NCI-H526 treated with DMSO at 0.1 percent for 48 hours (cell line): ENCODE measurements at regions not wholly inside any gene's neighbourhood (a gene's known extent, or its start where the extent isn't known, plus 50 kb on each side); places are given as distances from the start of the nearest gene placed in this dataset.

Experiments used
- DNase-seq: peaks from one replicate; lab custom pipeline; 2025; lab: John Stamatoyannopoulos, UW

DNA sequence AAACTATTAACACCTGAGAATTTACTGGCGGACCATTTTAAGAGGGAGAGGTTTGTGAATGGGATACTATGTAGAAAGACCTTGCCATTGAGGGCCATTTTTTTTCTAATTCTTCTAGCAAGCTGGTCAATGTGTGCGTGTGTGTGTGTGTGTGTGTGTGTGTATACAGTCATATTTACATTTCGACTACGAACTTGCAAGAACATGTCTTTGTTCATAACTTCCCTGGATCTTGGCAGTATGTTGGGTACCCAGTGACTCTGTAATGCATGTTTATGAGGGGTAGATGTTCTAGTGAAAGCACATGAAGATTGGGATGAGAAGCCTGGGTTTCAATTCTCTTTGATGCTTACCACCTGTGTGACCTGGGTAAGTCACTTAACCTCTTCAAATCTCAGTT lies 133.6 kb downstream of the UBE2E3 start:
- no peak for DNase-seq

DNA sequence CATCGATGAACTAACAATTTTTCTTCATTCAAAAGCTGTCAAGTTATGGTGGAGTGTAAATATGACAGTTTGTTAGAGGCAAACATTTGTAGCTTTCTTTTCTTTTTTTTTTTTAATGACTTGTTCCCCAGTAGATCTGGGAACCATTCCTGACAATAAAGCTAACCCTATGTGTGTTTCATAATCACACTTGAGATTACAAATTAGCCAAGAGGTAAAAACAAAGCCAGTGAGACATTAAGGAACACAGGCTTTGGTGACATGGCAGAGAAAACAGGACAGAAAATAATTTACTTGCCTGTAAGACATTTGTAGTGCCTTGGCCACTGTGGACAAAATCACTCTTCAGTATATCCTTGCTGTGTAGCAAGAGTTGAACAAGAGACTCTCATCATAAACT lies 135.9 kb downstream of the UBE2E3 start:
- no peak for DNase-seq

DNA sequence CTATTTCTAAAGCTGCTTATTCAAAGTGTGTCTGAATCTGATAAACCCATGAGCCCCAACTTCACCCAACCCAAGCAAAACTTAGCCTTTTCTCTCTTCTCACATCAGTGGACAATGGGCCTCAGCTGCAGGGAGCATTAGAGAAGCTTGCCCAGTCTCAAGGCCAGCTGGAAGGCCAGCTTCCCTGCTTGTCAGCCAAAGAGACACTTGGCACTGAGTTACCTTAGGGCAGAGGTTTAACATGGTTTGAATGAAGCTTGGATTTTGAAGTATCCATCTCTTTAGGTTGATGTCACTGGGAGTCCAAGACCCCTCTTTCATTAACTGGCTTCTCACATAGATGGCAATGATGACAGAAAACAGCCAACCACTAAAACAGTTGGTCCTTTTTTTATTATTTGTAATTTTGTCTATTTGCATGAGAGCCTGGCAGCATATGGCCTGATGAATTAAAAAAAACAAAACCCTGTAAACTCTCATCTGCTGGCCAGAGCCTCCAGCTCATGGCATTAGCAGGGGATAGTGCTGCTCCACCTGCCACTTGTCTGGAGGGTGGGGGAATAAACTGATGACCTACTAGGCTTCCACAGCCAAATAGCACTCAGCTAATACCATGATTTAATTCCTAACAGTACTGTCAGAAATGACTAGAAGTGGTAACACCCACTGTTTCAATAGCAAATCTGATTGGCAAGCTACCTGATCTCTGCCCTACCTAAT lies 137.0 kb downstream of the UBE2E3 start:
- DNase-seq = no peak

DNA sequence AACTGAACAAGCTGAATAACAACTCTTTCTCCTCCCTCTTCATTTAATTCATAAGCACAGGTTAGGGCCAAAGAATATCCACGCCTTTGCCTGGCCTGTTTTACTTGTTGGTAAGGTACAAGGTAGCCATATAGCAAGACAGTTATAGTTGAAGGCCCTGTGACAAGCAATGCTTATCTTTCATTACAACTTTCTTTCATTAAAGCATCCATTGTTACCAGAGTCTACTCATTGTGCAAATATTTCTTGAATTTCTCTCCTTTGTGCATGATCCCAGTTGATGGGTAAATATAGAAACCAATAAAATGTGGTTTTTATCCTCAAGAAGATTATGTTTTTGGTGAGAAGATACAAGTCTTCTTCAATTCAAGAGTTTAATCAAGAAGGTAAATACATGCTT lies 140.2 kb downstream of the UBE2E3 start:
- DNase-seq = no peak

DNA sequence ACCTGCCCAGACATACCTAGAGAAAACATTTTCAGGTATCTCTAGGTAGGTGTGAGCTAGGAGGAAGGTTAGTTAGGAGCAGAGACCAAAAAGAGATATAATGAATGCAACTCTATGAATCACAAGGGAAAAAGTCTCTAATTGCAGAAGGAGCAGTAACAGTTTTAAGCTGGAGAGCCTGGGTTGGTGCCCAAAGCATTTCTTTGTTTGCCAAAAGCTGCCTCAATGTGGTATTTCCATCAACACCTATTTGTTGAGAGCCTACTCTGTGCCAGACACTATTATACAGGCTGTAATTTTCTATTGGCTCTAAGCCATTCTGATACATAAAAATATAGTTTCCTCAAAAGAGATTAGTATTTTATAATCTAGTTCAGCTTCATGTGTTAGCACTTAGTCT lies 141.6 kb downstream of the UBE2E3 start:
- DNase-seq = no peak

DNA sequence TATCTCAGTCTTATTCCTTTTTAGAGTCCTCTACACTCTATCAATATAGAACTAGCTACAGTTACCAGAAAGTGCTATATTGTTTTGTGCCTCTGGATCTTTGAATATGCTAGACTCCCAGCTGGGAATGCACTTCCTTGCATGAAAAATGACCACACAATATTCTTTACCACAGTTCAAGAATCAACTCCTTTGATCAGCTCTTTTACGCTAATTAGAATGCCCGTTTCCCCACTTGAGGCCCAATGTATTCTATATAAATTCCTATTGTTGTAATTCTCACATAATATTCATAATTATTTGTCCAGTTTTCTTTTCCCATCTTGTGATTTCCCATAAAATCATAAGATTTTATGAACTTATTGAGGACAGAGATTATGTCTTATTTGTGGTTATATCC lies 142.2 kb downstream of the UBE2E3 start:
- DNase-seq = no peak

DNA sequence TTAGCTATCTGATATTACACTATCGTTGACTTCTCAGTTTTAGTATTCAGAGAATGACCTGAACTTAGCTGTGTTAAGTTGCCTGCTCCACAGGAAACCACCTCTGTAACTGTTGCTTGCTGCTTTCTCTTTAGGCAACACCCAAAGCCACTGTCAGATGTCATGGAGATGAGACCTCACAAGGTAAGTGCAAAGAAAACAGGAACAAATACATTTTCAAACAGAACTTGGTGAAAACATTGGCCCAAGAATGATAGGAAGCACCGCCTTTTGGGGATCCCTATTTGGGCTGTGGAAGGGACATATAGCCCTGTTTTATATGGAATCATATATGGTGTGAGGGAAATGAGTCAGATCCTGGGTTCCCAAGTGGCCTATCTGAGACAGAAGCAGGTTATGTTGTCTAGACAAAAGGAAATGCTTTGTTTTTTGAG lies 143.4 kb downstream of the UBE2E3 start:
- DNase-seq = no peak

DNA sequence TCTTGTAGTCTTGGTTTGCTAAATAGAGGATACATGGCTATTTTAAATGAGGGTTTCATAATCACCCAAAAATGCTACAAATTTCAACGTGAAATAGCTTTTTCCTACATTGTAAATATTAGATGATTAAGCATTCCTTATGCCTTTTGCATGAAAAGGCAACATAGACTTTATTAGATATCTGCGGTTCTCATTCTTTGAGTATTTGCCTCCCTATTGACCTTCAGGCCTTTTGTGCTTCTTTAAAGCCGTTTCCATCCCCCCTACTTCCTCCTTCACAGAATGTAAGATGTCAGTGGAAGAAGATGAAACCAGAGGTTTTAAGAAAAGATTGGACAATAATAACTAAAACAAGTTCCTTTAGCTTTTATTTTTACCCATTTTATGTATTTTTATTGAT lies 144.1 kb downstream of the UBE2E3 start:
- no peak for DNase-seq

DNA sequence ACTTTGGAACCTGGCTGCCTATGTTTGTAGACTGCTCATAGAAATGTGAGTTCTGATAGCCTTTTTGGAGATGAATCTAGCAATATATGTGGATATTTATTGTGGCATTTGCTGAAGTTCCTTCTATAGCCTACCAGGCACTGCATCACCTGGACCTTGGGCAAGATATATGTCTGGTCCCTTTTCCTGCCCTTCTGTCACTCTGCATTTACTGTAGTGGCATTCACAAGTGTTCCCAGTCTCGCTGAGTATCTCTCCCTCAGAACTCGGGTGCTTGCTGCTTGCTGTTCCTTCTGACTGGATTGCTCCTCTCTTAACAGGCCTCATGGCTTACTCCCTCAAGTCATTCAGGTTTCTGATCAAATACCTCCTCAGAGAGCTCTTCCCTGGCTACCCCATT lies 145.0 kb downstream of the UBE2E3 start:
- DNase-seq = no peak

DNA sequence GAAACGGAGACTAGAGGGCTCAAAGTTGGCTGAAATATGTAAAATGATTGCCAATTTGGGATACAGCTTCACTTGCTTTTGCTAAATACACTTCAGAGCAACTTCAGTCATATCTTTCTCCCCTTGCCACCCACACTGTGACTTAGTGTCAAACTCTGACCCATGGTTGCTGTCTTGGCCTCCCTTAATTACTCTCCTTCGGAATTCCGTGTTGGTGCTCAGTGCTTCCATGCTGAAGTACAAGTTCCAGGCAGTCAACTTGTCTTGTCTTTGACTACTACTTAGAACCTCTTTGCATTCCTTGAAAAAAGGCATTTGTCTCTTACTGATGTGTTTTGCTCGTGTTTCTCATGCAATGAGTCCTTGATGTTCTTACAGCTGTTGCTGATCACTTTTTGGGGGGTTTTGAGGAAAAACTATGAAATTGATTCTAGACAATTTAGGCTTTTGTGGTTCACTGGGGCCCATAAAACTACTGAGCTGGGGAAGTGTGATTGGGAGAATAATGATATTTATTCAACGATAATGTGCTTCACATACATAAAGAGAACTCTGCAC lies 146.0 kb downstream of the UBE2E3 start:
- no peak for DNase-seq

DNA sequence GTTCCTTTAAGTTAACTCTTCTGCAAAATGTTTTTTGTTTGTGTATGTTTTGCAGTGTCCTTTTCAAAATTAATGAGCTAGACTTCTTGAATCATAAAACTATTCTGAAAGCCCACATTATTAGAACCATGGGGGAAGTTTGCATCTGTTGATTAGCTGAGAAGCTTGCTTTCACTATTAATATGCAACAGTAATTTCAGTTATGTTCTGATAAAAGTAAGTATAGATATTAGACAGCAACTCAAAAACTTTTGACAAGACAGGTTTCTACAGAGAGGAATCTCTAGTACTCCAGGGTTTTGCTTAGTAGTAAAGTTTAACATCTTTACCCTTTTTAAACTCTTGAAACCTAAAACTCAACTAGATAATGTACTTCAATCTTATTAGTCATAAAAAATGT lies 147.8 kb downstream of the UBE2E3 start:
- no peak for DNase-seq

DNA sequence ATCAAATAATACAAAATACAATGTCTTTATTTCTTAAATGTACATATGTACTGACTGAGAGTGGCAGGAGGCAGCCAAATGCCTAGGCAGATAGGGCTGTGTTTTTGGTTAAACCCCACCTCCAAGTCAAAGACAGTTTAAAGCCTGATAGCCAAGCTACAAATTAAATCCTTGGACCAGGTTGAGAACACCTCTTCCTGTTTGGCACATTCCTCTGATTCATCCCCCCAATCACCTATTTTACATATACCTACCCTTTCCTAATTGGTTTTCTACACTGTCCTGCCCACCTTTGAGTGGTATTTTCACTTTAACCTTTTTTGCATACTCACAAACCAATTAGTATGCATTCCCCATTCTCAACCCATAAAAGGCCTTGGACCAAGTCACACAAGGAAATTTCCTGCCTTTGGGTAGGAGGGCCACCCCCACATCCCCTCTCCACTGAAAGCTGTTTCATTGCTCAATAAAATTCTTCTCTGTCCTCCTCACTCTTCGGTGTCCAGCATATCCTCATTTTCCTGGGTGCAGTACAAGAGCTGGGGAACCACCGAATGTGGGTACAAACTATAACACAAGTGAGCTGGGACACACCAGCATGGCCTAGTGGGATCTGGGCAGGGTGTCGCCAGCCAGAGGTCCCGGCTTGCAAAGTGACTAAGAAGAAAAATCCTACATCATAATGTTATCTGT lies 149.1 kb downstream of the UBE2E3 start:
- DNase-seq = no peak

DNA sequence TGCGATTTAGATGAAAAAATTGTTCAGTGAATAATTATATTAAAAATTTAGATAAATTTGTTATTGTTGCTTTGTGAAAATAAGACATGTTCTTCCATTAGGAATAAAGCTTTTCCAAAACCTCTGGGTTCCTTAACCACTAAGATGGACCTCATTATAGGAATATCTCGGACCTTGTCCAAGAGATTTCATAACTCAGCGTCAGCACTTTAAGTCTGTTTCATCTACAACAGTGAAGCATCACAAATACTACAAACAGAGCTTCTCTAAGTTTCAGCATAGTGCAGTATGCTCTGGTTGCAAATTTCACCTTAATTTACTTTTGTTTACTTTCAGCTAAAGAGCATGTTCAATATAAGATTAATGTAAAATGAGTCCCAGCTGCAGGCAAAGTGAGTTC lies 150.3 kb downstream of the UBE2E3 start:
- peak; percentile 7 for DNase-seq

DNA sequence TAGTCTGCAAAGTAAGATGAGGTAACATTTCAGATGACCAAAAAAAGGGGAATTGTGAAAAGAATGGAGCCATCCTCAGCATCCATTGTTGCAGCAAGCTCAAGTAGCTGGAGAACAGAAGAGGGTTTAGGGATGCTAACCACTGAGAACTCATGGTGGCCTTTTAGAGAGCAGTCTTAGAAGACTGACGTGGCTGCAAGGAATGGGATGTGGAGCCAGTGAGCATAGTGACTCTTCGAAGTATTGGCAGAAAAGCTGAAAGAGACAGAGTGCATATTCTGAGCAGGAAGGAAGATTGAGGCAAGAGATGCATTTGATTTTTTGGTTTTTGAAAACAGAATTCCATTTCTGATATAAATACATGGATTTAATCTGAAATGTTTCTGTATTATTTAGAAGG lies 151.2 kb downstream of the UBE2E3 start:
- DNase-seq = no peak

DNA sequence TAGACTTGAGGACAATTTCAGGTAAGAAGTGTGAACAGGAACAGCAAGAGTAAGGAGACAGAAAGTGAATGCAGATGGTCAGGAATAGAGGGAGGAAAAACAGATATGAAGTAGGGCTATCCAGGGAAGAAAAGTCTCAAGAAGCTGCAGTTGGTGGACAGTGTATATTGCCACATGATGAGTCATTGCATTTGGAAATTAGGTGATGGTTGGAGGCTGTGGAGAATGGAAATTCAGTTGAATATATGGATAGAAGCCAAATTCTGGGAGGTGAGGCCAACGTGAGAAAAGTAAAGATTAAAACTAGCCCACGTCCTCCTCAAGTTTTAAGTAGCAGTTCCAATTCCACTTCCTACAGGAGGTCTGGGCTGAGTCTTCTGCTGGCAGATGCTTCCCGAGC lies 158.4 kb downstream of the UBE2E3 start:
- no peak for DNase-seq

DNA sequence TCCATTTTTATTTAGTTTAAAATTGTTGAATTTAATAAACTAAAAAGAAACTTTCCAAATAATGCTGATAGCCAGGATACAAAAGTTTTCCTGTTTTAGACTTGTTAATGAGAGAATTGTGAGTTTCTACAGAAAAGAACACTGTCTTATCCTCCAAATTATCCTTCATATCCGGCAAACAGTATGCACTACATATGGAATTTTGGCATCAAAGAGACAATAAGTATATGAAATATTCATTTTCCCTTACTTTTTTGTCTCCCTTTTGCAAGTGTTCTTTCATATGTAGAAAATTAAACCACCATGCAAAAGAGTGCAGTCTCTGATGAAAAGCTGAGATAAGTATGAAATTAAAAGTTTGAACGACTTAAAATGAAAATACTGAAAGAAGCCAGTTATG lies 159.4 kb downstream of the UBE2E3 start:
- DNase-seq = no peak

DNA sequence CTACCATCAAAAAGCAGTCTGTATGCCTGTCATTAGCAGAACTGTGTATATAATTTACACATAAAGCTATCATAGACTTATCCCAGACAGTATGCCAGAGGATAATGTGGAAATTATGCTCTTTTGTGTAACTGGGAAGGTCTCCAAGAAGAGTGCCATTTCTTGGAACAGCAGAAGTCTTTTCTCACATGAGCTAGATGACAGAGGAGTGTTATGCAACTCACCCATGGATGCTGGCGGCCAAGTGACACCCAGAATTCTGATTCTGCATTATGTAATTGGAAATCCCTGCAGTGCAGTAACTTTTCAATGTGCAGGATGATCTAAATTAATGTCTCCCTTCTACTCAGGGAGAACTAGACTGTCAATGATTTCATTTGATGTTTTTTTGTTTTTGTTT lies 160.0 kb downstream of the UBE2E3 start:
- DNase-seq = no peak

DNA sequence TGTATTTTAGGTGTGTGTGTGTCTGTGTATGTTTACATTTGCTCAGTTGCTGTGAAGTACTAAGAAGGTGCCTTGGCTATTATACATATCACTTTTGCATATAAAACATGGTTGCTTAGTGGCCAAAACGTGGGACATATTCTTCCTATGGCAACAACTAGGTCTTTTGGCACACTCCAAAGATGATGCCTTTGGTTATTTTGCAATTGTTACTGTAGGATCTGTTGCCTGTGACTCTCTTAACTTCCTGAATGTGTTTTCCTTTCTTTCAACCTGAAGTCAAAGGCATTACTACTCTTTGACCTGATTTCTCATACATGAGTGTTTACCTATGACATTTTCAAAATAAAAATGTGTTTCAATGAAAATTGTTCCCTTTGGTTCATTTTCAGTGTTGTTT lies 160.5 kb downstream of the UBE2E3 start:
- no peak for DNase-seq

DNA sequence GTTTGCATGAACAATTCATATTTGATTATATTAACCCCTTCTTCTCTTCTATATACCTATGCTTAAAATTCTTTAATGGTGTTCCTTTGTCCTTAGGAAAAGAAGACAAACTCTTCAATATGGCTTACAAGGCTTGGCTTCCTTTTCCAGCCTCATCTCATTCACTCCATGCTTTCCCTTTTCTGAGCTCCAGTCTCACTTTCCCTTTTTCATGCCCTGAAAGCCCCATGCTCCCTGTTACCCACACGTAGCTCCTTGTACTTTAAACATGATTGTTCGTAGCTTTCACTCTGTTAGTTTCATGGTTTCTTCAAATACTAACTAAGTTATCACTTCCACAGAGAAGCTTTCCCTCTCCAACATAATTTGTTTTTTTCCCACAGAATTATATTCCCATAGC lies 161.3 kb downstream of the UBE2E3 start:
- DNase-seq = no peak

DNA sequence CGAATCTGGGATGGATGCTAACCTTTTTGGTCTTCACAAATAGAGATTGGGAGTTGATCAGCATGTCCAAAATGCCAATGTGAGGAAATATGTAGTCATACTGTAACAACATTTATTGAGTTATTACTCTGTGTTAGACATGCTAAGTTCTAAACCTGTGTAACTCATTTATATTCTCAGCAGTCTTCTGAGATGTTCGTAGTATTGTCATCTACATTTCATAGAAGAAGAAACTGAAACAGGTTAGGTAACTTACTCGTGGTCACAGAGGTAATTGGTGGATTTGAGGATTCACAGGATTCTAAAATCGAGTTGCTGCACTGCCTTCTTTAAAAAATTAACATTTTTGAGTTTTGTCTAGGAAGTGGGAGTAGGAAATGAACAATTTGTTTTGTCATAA lies 162.1 kb downstream of the UBE2E3 start:
- no peak for DNase-seq

DNA sequence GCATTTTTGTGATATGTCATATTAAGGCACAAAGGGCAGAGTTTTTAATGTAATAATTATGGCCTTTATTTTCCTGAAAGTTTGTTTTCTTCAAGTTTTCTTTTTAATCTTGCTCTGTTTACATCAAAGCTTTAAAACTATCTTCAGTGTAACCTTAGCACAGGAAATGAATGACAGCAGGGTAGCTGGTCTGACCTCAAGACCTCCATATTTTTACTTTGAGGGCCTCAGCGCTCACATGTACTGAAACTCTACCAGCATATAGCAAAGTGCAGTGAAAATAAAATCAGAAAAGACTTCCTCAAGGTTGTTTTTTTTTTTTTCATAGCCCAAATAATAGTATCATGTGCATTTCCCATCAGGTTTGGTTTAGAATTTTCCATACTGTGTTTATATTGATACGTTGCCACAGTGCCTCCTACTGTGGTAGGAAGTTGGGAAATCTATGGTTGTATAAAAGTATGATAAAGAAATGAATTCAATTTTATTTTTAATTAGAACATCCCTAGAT lies 163.4 kb downstream of the UBE2E3 start:
- no peak for DNase-seq

DNA sequence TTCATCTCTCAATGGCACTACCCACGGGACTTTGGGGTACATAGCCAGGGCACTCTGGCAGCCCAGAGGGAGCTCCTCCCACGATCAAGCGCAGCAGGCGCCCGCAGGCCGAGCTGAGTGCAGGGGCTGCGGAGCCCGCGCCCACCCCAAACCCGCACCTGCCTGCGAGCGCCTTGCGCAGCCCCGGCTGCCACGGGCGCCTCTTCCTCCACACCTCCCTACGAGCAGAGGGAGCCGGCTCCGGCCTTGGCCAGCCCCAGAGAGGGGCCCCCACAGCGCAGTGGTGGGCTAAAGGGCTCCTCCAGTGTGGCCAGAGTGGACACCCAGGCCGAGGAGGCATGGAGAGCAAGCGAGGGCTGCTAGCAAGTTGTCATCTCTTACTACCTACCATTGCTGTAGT lies 165.2 kb downstream of the UBE2E3 start:
- no peak for DNase-seq

DNA sequence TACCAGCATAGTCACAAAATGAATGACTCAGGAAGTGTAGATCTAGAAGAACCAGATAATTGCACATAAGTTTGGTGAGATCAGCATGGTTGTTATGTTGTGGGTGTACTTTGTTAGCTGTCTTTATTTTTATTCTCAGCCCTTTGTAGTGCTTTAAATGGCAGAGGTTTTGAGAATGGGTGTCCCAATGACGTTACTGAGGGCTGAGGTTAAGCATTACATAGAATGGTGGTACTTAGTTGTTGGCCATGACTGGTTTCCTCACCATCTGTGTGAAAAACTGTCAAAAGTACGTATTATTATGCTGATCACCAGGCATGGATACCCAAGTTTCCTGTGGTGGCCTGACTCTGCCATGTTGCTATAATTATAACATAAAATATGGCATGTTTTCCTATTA lies 165.8 kb downstream of the UBE2E3 start:
- DNase-seq = no peak
